PFSK-1 (cell line): ENCODE measurements at regions not wholly inside any gene's neighbourhood (a gene's known extent, or its start where the extent isn't known, plus 50 kb on each side); places are given as distances from the start of the nearest gene placed in this dataset.

Experiments
- FOXP2 ChIP-seq: optimal IDR thresholded peaks from 2 replicates; pipeline ENCODE3; 2011; ENCODE audit warnings: borderline replicate concordance, control low read depth, inconsistent platforms; ENCODE audit not compliant: insufficient read depth; ENCODE audit errors: extremely low read length, extremely low read depth
- POLR2AphosphoS5 ChIP-seq: IDR thresholded peaks from 2 replicates; pipeline ENCODE4 v1.6.1; 2012; ENCODE audit warnings: low read depth, mild to moderate bottlenecking, control low read depth, low read length, moderate library complexity
- SIN3A ChIP-seq: IDR thresholded peaks from 2 replicates; pipeline ENCODE4 v1.6.1; 2012; ENCODE audit warnings: mild to moderate bottlenecking, low read length, moderate library complexity, borderline replicate concordance; ENCODE audit not compliant: insufficient read depth
- TAF1 ChIP-seq: IDR thresholded peaks from 2 replicates; pipeline ENCODE4 v1.6.1; 2012; ENCODE audit warnings: low read length, control low read depth, borderline replicate concordance; ENCODE audit not compliant: insufficient read depth
- TF ChIP-seq, protein P1 (sequence below), 2 experiments: IDR thresholded peaks; 2 replicates each; pipeline versions ENCODE4 v1.6.1 to v1.8.0; 2011 to 2012; ENCODE audit warnings: low read depth in 2 of 2, low read length in 2 of 2, control low read depth in 1 of 2, inconsistent platforms in 1 of 2, mild to moderate bottlenecking in 1 of 2, moderate library complexity in 1 of 2; ENCODE audit not compliant: insufficient read depth in 1 of 2

DNA sequence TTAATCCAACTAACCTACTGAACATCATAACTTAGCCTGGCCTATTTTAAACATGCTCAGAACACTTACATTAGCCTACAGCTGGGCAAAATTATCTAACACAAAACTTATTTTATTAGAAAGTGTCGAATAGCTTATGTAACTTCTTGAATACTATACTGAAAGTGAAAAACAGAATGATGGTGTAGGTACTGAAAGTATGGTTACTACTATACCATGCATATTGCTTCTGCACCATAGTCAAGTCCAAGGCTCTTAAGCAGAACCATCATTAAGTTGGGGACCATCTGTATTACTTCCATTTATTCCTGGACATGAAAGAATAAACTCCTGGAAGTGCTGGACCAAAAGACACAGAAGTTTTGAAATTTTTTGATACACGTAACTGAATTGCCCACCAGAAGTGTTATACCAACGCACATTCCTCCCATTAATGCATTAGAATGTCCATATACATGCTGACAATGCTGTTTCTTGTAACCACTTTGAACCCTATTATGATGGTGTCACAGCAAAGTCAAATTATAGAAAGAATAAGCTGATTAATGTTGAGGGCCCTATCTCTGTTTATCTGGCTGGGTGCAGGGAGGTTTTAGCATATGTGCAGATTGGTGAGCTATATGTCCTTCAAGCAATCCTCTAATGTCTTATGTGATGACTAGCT lies 375.7 kb downstream of the ACTL7B start:
- TF ChIP-seq POLR2AphosphoS5 (no peak), SIN3A (no peak), FOXP2 (no peak), TAF1 (no peak)
- TF ChIP-seq, protein P1, sequence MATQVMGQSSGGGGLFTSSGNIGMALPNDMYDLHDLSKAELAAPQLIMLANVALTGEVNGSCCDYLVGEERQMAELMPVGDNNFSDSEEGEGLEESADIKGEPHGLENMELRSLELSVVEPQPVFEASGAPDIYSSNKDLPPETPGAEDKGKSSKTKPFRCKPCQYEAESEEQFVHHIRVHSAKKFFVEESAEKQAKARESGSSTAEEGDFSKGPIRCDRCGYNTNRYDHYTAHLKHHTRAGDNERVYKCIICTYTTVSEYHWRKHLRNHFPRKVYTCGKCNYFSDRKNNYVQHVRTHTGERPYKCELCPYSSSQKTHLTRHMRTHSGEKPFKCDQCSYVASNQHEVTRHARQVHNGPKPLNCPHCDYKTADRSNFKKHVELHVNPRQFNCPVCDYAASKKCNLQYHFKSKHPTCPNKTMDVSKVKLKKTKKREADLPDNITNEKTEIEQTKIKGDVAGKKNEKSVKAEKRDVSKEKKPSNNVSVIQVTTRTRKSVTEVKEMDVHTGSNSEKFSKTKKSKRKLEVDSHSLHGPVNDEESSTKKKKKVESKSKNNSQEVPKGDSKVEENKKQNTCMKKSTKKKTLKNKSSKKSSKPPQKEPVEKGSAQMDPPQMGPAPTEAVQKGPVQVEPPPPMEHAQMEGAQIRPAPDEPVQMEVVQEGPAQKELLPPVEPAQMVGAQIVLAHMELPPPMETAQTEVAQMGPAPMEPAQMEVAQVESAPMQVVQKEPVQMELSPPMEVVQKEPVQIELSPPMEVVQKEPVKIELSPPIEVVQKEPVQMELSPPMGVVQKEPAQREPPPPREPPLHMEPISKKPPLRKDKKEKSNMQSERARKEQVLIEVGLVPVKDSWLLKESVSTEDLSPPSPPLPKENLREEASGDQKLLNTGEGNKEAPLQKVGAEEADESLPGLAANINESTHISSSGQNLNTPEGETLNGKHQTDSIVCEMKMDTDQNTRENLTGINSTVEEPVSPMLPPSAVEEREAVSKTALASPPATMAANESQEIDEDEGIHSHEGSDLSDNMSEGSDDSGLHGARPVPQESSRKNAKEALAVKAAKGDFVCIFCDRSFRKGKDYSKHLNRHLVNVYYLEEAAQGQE (IDR thresholded peaks at IDR 0.05; ENCODE audit: insufficient read depth in 1 of 2, low read depth in 2 of 2, low read length in 2 of 2), result no peak

DNA sequence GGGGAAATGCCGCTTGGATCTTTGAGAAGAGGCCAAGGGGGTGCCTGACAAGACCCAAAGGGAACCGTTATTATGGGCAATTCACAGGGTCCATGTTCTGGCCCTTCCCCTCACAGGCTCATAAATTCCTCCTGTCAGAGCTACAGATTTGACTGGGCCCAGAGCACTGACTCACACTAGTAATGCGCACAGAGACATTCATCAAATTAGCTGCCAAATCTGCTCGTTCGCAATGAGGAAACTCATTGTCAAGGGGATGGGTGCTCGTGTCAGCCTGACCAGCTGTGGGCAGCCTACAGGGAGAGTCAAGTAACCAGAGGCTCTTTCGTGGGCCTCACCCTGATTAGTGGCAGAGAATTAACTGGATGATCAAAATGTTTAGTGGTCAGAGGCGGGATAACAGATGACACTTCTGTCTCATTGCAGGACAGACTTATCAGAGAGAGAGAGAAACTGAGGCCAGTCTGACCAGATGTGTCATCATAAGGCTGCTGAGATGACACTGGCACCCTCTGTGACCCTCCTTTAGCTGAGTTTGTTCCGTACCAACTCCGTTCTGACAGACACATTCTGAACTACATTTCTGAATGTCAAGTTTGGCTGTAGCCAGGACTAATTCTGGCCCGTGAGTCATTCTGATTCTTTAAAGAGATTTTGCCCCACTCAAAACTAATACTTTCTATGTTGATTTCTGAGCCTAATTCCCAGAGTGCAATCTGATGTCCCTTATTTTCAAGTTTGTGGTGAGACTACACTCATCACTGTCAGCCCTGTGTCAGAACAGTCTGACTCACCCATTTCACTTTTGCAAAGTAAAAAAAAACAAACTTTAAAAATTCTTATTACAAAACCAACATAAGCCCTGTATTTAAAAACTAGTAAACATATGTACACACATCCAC lies 377.1 kb downstream of the ACTL7B start:
- no peak for TF ChIP-seq SIN3A
- no peak for TF ChIP-seq TAF1
- no peak for TF ChIP-seq FOXP2
- TF ChIP-seq, protein P1 (IDR thresholded peaks at IDR 0.05; ENCODE audit: insufficient read depth in 1 of 2, low read depth in 2 of 2, low read length in 2 of 2), result no peak
- no peak for TF ChIP-seq POLR2AphosphoS5

DNA sequence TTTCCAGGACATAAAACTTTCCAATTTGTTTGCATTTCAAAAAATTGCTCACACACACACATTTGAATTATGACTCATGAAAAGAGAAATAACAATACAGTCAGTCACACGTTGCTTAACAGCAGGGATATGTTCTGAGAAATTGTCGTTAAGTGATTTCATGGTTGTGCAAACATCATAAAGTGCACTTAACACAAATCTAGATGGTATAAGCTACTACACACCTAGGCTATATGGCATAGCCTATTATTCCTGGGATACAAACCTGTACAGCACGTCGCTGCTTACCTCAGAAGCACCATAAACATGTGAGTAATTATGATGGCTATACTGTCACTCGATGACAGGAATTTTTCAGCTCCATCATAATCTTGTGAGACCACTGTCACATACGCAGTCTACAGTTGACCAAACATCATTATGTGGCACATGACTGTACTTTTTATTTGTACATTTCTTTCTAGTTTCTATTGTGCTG lies 378.2 kb downstream of the ACTL7B start:
- TF ChIP-seq, protein P1 (IDR thresholded peaks at IDR 0.05; ENCODE audit: insufficient read depth in 1 of 2, low read depth in 2 of 2, low read length in 2 of 2), result no peak
- TF ChIP-seq TAF1 (no peak), FOXP2 (no peak), SIN3A (no peak), POLR2AphosphoS5 (no peak)

DNA sequence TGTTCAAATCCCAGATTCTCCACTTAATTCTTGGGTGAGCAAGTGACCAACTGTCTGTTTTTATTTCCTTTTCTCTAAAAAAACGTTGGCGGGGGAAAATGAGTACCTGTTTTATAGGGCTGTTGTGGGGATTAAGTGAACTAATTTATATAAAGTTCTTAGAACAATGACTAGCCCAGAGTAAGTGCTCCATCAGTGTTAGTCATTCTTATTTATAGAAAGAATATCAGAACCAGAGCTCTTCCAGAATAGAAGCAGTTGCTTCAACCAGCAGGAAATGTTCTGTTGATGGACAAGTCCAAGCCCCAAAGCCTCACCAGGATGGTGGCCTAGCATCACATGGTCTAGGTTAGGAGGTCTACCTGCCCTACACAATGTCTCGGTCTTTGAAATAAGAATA lies 379.2 kb downstream of the ACTL7B start:
- TF ChIP-seq FOXP2, result no peak
- TF ChIP-seq POLR2AphosphoS5, result no peak
- TF ChIP-seq, protein P1 (IDR thresholded peaks at IDR 0.05; ENCODE audit: insufficient read depth in 1 of 2, low read depth in 2 of 2, low read length in 2 of 2), result no peak
- no peak for TF ChIP-seq TAF1
- no peak for TF ChIP-seq SIN3A
